A549 (cell line): ENCODE measurements at regions not wholly inside any gene's neighbourhood (a gene's known extent, or its start where the extent isn't known, plus 50 kb on each side); places are given as distances from the start of the nearest gene placed in this dataset.

Source experiments
- CEBPB ChIP-seq, 2 experiments: fragments of >200 bp in 1 of 2; sonication (Bioruptor Twin) in 1 of 2; formaldehyde crosslinking in 1 of 2; IDR thresholded peaks; 2 replicates each; pipeline ENCODE4 v1.6.1; 2012 to 2016
- CTCF ChIP-seq: fragments of >200 bp; sonication (Bioruptor Twin); formaldehyde crosslinking; IDR thresholded peaks from 3 replicates; pipeline ENCODE4 v1.5.1; 2016
- HEYL ChIP-seq: fragments of 250-450 bp; sonication (Bioruptor Pico); IDR thresholded peaks from 2 replicates; pipeline ENCODE4 v1.8.0; 2021; ENCODE audit warnings: mild to moderate bottlenecking, moderate library complexity
- HOXA7 ChIP-seq: fragments of 250-450 bp; sonication (Bioruptor Pico); IDR thresholded peaks from 2 replicates; pipeline ENCODE4 v1.5.0; 2020; ENCODE audit warnings: mild to moderate bottlenecking, moderate library complexity
- JUN ChIP-seq, 2 experiments: fragments of >200 bp; sonication (Bioruptor Twin); formaldehyde crosslinking; IDR thresholded peaks; 2 replicates in 1 of 2; 3 replicates in 1 of 2; pipeline ENCODE4 v1.6.1; 2016 to 2017
- KDM1A ChIP-seq: fragments of 200-600 bp; sonication (generic); IDR thresholded peaks from 2 replicates; pipeline ENCODE4 v1.6.1; 2016; ENCODE audit warnings: low read depth, mild to moderate bottlenecking
- MAFK ChIP-seq: fragments of 450-650 bp; IDR thresholded peaks from 2 replicates; pipeline ENCODE4 v1.6.1; 2014; ENCODE audit not compliant: partially characterized antibody
- MAZ ChIP-seq: fragments of 150-350 bp; IDR thresholded peaks from 2 replicates; pipeline ENCODE4 v1.6.1; 2014; ENCODE audit warnings: antibody characterized with exemption, low read depth, low read length, borderline replicate concordance
- MYC ChIP-seq: IDR thresholded peaks from 2 replicates; pipeline ENCODE4 v1.6.1; 2012; ENCODE audit warnings: mild to moderate bottlenecking, inconsistent platforms, low read length, improper control_type of control experiment, borderline replicate concordance
- NR3C1 ChIP-seq: fragments of >200 bp; sonication (Bioruptor Twin); formaldehyde crosslinking; IDR thresholded peaks from 3 replicates; pipeline ENCODE4 v1.6.1; 2017
- POLR2A ChIP-seq: IDR thresholded peaks from 2 replicates; pipeline ENCODE4 v1.6.1; 2012; ENCODE audit warnings: mild to moderate bottlenecking, low read length
- RAD21 ChIP-seq, 2 experiments: fragments of >200 bp in 1 of 2; sonication (Bioruptor Twin) in 1 of 2; formaldehyde crosslinking in 1 of 2; IDR thresholded peaks in 1 of 2; conservative IDR thresholded peaks in 1 of 2; 2 replicates in 1 of 2; 3 replicates in 1 of 2; pipeline ENCODE4 v1.6.1; 2012 to 2018; ENCODE audit warnings: inconsistent platforms in 1 of 2
- SMC3 ChIP-seq: fragments of >200 bp; sonication (Bioruptor Twin); formaldehyde crosslinking; IDR thresholded peaks from 3 replicates; pipeline ENCODE4 v1.6.1; 2018; ENCODE audit warnings: inconsistent platforms

GRCh38 chr4:122234686-122235085 lies 82.6 kb downstream of the BLTP1 start:
- TF ChIP-seq RAD21 (conservative IDR thresholded peaks at IDR 0.05 in 1 of 2, IDR thresholded peaks at IDR 0.05 in 1 of 2) (no peak), POLR2A (no peak), CEBPB (IDR thresholded peaks at IDR 0.05) (no peak), SMC3 (no peak), KDM1A (no peak), MAFK (no peak), JUN (IDR thresholded peaks at IDR 0.05) (no peak), CTCF (no peak), MYC (no peak), HOXA7 (CRISPR knock-in tag) (no peak), HEYL (CRISPR knock-in tag) (no peak), MAZ (no peak), NR3C1 (no peak)
